AG09319 (cell line): ENCODE measurements at regions not wholly inside any gene's neighbourhood (a gene's known extent, or its start where the extent isn't known, plus 50 kb on each side); places are given as distances from the start of the nearest gene placed in this dataset.
"Not testable (repeated sequence)": the region's sequence is repeated elsewhere in the genome, so short reads cannot be mapped to it uniquely, and the experiment has no call there.

Experiments used
- DNase-seq: peaks from one replicate; pipeline ENCODE4 v3.0.0-alpha.2; 2010; ENCODE audit warnings: low read depth; ENCODE audit errors: extremely low read depth
- TF ChIP-seq, protein P1 (sequence below): IDR thresholded peaks from 2 replicates; pipeline ENCODE4 v1.5.1; 2011; ENCODE audit warnings: low read depth, mild to moderate bottlenecking, inconsistent platforms, low read length, moderate library complexity

DNA sequence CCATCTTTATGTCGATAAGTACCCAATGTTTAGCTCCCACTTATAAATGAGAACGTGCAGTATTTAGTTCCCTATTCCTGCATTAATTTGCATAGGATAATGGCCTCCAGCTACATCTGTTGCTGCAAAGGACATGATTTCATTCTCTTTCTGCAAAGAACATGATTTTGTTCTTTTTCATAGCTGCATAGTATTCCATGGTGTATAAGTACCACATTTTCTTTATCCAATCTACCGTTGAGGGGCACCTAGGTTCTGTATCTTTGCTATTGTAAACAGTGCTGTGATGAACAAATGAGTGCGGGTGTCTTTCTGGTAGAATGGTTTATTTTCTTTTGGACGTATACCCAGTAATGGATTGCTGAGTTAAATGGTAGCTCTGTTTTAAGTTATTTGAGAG, 63.0 kb downstream of the HLX start:
- TF ChIP-seq, protein P1, sequence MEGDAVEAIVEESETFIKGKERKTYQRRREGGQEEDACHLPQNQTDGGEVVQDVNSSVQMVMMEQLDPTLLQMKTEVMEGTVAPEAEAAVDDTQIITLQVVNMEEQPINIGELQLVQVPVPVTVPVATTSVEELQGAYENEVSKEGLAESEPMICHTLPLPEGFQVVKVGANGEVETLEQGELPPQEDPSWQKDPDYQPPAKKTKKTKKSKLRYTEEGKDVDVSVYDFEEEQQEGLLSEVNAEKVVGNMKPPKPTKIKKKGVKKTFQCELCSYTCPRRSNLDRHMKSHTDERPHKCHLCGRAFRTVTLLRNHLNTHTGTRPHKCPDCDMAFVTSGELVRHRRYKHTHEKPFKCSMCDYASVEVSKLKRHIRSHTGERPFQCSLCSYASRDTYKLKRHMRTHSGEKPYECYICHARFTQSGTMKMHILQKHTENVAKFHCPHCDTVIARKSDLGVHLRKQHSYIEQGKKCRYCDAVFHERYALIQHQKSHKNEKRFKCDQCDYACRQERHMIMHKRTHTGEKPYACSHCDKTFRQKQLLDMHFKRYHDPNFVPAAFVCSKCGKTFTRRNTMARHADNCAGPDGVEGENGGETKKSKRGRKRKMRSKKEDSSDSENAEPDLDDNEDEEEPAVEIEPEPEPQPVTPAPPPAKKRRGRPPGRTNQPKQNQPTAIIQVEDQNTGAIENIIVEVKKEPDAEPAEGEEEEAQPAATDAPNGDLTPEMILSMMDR, result no peak
- DNase-seq, result no peak

DNA sequence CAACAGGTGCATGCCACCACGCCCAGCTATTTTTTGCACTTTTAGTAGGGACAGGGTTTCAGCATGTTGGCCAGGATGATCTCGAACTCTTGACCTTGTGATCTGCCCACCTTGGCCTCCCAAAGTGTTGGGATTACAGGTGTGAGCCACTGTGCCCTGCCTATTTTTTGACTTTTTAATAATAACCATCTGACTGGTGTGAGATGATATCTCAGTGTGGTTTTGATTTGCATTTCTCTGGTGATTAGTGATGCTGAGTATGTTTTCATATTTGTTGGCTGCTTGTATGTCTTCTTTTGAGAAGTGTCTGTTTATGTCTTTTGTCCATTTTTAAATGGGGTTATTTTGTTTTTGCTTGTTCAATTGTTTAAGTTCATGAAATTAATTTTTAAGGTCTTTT, 63.7 kb downstream of the HLX start:
- not testable (repeated sequence) for DNase-seq

DNA sequence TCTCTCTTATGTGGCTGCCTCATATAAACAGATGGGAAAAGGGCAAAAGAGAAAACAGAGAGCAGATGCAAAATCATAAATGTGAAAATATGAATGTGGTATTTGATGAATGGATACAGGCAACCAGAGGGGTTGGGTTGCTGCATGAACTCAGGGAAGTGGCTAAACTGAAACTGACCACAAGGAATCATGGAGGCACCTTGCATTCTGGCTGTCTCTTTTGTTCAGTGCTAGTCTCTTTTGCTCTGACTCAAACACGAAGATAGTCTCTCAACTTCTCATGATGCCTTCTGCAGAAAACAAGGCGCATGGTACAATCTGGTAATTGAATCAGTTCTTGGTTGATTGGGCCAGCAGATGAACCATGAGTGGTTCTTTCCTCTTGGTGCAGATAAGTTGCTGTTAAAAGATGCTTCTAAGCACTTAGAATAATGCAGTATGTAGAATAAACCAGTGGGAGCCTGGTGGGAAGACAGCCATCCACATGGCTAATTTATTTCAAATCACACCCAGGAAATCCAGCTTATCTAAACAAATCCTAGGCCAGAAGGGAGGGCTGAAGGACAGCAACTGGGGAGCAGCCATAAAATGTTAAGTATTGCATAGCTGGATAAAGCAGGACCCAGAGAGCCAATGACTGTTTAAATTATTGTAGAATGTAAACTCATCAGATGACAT, 64.2 kb downstream of the HLX start:
- TF ChIP-seq, protein P1, result no peak
- no peak for DNase-seq

DNA sequence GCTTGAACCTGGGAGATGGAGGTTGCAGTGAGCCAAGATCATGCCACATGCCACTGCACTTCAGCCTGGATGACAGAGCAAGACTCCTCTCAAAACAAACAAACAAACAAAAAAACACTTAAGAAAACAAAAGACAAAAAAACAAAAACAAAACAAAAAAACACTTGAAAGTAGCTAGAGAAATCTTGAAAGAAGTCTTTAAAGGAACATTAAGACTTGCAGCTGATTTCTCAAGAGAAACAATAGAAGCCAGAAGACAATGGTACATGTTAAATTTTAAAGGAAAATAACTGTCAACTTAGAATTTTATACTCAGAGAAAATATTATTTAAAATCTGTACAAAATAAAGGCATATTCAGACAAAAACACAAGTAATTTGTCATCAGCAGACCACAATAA, 71.3 kb downstream of the HLX start:
- TF ChIP-seq, protein P1, result no peak
- DNase-seq, result no peak

DNA sequence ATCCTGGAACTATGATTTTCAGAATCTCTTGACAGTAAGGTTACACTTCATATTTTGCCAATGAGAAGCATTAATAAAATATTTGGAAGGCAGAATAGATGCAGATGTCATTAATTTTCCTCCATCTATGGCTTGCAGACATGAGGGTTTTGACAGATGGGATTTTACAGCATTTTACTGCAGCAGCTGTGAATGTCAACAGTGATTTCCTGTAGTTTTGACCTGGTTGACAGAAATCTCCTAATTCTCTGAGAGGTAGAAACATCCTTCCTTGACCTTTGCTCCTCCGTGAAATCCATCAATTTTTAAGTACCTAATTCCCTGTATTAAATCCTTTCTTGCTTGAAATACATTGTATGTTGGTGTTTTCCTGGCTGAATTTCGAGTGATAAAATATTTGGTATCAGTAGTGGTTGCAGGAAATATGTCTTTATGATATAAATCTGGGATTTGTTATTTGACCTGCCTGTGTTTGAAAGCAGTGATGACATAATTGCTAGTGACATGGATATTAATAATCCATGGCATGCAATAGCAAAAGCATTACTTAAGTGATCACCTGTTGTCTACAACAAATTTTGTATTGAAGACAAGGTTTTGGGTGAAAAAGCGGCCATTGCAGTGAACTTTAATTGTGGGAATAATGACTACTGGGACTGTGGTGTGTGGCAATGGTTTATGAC, 73.9 kb downstream of the HLX start:
- DNase-seq, result no peak
- TF ChIP-seq, protein P1, result no peak

DNA sequence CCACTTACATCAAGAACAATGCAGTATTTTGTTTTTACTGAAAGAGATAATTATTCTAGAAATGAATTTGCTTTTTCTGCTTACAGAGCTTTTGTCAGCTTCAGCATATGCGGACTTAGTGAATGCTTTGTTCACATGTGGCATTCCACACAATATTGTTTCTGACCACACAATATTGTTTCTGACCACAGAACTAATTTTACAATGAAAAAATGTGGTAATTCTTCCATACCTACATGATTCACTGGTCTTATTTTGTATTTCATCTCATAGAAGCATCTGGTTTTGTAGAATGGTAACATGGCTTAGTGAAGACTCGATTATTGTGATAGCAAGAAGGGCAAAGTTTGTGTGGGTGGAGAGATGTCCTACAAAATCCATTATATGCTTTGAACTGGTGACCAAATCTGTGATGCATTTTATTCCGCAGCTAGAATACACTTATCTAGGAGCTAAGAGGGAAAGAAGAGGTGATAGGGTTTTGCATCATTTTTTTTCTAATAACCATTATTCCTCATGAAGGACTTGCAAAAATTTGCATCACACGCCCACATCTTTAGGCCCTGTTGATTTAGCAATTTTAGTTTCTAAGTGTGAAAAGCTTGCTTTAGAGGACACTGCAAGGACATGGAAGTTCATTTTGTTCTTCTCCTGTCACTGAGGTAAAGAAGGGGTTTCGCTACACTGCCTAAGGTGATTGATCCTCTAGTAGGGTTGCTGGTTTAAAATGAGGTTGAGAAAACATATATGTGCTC, 75.3 kb downstream of the HLX start:
- DNase-seq, result no peak
- TF ChIP-seq, protein P1, result no peak

DNA sequence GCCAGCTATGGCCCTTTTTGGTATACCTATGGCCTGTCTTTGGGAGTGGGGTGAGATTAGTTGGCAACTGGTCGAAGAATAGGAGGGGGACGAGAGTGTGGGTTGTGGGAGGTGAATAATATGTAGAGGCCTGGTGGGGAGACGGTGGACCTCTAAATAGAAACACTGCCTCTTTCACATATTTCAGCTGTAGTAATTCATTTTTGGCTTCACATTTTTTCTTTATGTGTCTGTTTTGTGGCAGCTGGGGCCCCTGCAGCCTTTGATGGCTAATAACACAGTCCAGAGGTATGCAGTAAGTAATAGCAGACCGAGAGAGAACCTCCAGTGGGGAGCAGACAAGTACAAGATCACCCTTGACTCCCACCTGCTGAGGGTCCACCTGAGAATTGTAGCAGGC, 75.9 kb downstream of the HLX start:
- TF ChIP-seq, protein P1, result no peak

More for the DNA sequence above, 75.9 kb downstream of the HLX start:
- DNase-seq, result no peak
